ENCODE measurements at regions not wholly inside any gene's neighbourhood (a gene's known extent, or its start where the extent isn't known, plus 50 kb on each side); places are given as distances from the start of the nearest gene placed in this dataset.
"Not testable (repeated sequence)": the region's sequence is repeated elsewhere in the genome, so short reads cannot be mapped to it uniquely, and the experiment has no call there.

DNA sequence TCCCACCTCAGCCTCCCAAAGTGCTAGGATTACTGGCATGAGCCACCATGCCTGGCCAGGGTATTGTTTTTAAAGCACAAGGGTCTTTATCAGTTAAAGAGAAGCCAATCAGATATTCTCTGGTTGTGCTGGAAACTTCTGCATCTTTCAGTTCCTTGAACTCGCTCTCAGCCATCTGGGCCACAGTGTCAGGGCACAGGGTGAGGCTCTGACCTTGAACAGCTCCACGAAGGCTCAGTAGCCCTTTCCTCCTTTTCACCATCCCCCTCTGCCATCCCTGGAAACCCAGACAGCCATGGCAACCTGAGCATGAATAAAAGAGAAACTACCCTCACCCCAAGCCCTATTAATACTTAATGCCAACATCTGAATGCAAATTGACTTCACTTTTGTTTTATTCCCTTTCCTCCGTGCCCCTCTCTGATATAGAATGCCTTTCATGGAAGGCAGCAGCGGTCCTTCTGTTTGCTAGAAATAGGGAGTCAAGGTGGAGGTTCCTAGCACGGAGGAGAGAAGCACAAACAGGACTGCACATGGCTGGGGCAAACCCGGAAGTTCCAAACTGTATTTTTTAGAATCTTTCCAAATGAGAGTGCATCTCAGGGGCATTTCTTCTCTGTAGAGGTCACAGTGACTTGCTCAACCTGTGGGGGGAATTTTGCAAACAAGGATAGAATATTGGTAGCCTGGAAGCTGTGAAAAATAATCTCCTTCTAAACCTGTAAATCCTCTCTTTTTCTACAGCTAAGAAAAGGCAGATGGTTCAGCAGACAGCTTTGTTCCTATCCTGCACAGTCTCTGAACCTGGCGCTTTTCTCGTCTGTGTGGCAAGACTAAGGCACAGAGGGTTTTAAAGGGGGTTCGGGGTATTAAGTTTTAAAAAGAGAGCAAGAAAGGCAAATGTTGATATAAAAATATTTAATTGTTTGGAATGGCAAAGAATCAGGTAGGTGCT is 176.4 kb upstream of the RREB1 start:
- Mint-ChIP-seq H3K27me3 (peaks cover 16% of the 10 kb centered on the region), H3K4me1 (peaks cover 5% of the 10 kb centered on the region), H3K27ac (peak overlapping the region; percentile 35), H3K4me3 (no peak overlapping the region), H3K36me3 (no peaks in the 10 kb centered on the region), H3K9me3 (no peaks in the 10 kb centered on the region)
- no peak for DNase-seq

DNA sequence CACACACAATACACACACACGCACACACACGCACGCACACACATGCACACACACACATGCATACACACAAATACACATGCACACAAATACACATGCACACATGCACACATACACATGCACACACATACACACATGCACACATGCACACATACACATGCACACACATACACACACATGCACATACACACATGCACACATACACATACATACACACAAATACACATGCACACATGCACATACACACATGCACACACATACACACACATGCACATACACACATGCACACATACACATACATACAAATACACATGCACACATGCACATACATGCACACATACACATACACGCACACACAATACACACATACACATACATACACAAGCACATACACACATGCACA is 175.4 kb upstream of the RREB1 start:
- H3K36me3 Mint-ChIP-seq: no peaks in the 10 kb centered on the region
- no peak overlapping the region for H3K4me3 Mint-ChIP-seq
- peaks cover 9% of the 10 kb centered on the region for H3K27me3 Mint-ChIP-seq
- no peak overlapping the region for H3K27ac Mint-ChIP-seq
- peaks cover 5% of the 10 kb centered on the region for H3K4me1 Mint-ChIP-seq
- no peak for DNase-seq
- H3K9me3 Mint-ChIP-seq: no peaks in the 10 kb centered on the region

DNA sequence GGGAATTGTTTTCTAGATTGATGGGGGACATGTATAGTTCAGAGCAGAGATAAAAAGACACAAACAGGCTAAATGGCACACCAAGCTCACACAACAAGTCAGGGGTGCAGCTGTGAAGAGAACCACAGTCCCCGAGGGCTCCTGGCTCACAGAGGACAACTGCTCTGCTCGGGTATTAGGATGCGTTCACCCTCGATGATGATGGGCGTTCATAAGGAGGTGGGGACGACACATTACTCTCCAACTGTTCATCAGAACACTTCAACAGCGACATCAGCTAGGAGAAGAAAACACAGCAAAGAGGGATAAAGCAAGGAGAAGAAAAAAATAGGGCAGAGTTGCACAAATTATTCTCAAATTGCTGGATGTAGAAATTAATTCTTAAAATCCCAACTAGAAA is 174.8 kb upstream of the RREB1 start:
- DNase-seq: no peak
- Mint-ChIP-seq H3K27me3 (peaks cover 5% of the 10 kb centered on the region), H3K36me3 (no peaks in the 10 kb centered on the region), H3K4me3 (no peak overlapping the region), H3K27ac (no peak overlapping the region), H3K9me3 (no peaks in the 10 kb centered on the region), H3K4me1 (peaks cover 5% of the 10 kb centered on the region)

DNA sequence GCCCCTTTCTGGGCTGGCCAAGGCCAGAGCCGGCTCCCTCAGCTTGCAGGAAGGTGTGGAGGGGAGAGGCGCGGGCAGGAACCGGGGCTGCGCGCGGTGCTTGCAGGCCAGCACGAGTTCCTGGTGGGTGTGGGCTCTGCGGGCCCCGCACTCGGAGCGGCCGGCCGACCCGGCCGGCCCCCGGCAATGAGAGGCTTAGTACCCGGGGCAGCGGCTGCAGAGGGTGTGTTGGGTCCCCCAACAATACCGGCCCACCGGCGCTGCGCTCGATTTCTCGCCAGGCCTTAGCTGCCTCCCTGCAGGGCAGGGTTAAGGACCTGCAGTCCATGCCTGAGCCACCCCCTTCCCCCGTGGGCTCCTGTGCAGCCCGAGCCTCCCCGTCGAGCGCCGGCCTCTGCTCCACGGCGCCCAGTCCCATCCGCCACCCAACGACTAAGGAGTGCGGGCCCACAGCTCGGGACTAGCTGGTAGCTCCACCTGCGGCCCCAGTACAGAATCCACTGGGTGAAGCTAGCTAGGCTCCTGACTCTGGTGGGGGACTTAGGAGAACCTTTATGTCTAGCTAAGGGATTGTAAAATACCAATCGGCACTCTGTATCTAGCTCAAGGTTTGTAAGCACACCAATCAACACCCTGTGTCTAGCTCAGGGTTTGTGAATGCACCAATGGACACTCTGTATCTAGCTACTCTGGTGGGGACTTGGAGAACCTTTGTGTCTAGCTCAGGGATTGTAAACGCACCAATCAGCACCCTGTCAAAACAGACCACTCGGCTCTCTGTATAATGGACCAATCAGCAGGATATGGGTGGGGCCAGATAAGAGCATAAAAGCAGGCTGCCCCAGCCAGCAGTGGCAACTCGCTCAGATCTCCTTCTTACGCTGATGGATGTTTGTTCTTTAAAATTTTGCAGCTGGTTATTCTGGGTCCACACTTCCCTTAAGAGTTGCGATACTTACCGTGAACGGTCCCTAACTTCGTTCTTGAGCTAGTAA is 167.4 kb upstream of the RREB1 start:
- H3K36me3 Mint-ChIP-seq: no peaks in the 10 kb centered on the region
- no peak overlapping the region for H3K27ac Mint-ChIP-seq
- no peak overlapping the region for H3K4me3 Mint-ChIP-seq
- no peaks in the 10 kb centered on the region for H3K27me3 Mint-ChIP-seq
- no peak for DNase-seq
- H3K4me1 Mint-ChIP-seq: peaks cover 14% of the 10 kb centered on the region
- no peaks in the 10 kb centered on the region for H3K9me3 Mint-ChIP-seq

DNA sequence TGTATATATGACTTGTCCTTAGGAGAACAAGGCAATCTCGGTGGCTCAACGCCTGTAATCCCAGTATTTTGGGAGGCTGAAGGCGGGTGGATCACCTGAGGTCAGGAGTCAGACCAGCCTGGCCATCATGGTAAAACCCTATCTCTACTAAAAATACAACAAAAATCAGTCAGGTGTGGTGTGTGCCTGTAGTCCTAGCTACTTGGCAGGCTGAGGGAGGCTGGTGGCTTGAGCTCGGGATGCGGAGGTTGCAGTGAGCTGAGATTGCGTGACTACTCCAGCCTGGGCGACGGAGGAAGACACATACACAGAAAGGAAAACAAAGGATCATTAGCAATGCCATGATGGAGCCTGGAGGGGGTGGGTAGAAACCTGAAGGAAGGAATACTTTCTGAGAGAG is 166.6 kb upstream of the RREB1 start:
- no peaks in the 10 kb centered on the region for H3K9me3 Mint-ChIP-seq
- H3K4me3 Mint-ChIP-seq: no peak overlapping the region
- no peaks in the 10 kb centered on the region for H3K36me3 Mint-ChIP-seq
- H3K27me3 Mint-ChIP-seq: no peaks in the 10 kb centered on the region
- no peak overlapping the region for H3K27ac Mint-ChIP-seq
- peaks cover 14% of the 10 kb centered on the region for H3K4me1 Mint-ChIP-seq
- DNase-seq: no peak

DNA sequence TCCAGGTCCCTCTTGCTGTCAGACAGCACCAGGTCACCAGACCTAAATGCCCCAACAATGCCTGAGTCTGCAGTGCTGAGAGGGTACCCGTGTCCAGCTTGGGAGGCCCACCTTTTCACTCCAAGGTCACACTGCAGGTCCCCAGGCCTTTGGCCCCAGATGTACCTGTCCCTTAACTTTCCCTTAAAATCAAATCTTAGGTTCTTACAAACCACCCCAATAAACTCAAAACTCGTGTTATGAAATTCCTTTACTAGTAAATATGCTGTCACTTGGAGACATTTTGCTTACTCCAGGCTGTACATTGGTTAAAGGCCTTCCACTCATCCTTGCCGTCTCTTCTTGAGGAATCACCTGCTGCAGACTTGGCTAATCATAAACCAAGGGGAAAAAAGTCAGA is 165.7 kb upstream of the RREB1 start:
- Mint-ChIP-seq H3K27me3 (no peaks in the 10 kb centered on the region), H3K4me1 (peaks cover 14% of the 10 kb centered on the region), H3K9me3 (no peaks in the 10 kb centered on the region), H3K4me3 (no peak overlapping the region), H3K27ac (peak overlapping the region; percentile 80), H3K36me3 (no peaks in the 10 kb centered on the region)
- DNase-seq: no peak

DNA sequence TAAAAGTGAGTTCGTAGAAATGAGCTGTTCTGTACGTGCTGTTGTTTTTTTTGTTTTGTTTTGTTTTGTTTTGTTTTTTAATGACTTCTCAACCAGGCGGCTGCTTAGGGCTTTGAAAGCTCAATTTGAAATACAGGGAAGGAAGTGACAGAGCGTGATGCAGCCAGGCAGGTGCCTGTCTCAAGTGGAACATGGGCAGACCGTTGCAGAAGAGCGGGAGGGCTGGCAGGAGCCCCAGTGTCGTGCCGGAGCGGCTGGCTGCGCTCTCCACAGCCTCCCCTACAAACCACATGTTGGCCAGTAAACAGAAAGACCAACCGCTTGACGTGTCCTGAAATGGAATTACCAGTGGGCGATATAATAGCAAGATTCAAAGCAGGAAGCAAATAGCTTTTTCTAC is 164.9 kb upstream of the RREB1 start:
- no peaks in the 10 kb centered on the region for H3K9me3 Mint-ChIP-seq
- peak; percentile 54 for DNase-seq
- peak overlapping the region; percentile 58 for H3K4me3 Mint-ChIP-seq
- H3K27ac Mint-ChIP-seq: peak overlapping the region; percentile 80
- H3K36me3 Mint-ChIP-seq: no peaks in the 10 kb centered on the region
- peaks cover 14% of the 10 kb centered on the region for H3K4me1 Mint-ChIP-seq
- H3K27me3 Mint-ChIP-seq: no peaks in the 10 kb centered on the region

DNA sequence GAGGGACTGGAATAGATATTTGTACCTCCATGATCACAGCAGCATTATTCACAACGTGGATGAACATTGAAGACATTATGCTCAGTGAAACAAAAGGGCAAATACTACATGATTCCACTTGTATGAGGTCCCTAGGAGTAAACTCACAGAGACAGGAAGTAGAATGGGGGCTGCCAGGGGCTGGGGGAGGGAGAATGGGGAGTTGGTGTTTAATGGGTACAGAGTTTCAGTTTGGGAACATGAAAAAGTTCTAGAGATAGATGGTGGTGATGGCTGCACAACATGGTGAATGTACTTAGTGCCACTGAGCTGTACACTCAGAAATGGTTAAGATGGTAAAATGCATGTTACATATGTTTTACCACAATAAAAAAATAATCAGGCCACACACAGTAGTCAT is 164.3 kb upstream of the RREB1 start:
- Mint-ChIP-seq H3K4me1 (peaks cover 14% of the 10 kb centered on the region), H3K27ac (peak overlapping the region; percentile 80), H3K4me3 (no peak overlapping the region), H3K9me3 (no peaks in the 10 kb centered on the region), H3K36me3 (no peaks in the 10 kb centered on the region), H3K27me3 (no peaks in the 10 kb centered on the region)
- DNase-seq: peak; percentile 5

DNA sequence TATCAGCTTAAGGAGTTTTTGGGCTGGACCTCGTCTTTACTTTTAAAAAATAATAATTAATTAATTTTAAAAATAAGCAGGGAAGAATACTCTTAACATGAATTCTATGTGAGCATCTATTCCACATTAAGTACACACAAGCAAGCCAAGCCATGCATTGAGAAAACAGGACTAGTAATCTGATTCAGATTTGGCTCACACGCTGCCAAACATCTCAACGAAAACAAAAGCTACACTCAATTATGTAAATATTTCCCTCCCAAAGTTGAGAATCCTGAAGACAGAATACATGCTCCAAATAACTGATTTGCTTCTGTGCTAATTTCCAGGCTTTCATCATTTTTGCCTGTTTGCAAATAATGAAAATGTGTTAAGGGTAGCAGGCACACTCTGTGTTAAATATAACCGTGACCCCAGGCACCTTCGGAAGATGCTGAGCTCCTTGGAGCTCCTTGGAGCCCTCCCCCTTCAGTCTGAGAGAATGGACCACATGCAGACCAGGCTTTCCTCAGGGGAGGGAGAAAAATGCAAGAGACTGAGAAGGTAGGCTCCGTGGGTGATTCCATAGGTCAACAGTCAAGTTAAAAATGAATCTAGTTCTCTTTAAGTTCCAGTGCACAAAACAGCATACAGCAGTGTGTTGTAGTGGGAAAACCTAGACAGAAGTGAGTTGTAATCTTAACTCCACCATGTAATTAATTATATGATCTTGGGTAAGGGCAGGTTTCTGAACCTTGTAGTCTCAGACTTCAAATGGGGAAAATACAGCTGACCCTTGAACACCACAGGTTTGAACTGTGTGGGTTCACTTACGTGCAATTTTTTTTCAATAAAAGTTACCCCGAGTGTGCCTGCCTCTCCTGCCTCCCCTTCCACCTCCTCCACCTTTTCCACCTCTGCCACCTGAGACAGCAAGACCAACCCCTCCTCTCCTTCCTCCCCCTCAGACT is 161.3 kb upstream of the RREB1 start:
- DNase-seq: no peak
- Mint-ChIP-seq H3K27ac (no peak overlapping the region), H3K4me1 (peaks cover 14% of the 10 kb centered on the region), H3K36me3 (peaks cover 2% of the 10 kb centered on the region), H3K9me3 (peaks cover 8% of the 10 kb centered on the region), H3K27me3 (no peaks in the 10 kb centered on the region), H3K4me3 (no peak overlapping the region)

DNA sequence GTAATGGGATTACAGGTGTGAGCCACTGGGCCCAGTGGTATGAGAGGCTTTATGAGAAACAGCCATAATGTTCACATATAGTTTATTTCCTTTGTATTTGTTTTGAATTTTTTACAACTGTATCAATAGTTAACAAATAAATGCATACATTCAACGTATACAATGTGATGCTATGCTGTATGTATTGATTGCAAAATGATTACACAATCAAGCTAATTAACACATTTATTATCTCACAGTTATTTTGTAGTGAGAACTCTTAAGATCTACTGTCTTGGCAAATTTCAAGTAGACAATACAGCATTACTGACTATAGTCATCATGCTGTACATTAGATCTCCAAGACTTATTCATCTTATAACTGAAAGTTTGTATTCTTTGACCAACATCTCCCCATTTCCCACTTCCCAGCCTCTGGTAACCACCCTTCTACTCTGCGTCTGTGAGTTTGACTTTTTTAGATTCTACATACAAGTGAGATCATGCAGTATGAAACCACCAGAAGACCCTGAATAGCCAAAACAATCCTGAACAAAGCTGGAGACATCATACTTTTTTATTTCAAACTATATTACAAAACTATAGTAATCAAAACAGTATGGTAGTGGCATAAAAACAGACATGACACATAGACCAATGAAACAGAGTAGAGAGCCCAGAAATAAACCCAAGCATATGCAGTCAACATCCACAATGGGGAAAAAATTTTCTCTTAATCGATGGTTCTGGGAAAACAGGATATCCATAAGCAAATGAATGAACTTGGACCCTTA is 157.2 kb upstream of the RREB1 start:
- Mint-ChIP-seq H3K36me3 (peaks cover 7% of the 10 kb centered on the region), H3K4me1 (no peaks in the 10 kb centered on the region), H3K27ac (no peak overlapping the region), H3K27me3 (no peaks in the 10 kb centered on the region), H3K9me3 (peaks cover 12% of the 10 kb centered on the region), H3K4me3 (no peak overlapping the region)
- DNase-seq: no peak

DNA sequence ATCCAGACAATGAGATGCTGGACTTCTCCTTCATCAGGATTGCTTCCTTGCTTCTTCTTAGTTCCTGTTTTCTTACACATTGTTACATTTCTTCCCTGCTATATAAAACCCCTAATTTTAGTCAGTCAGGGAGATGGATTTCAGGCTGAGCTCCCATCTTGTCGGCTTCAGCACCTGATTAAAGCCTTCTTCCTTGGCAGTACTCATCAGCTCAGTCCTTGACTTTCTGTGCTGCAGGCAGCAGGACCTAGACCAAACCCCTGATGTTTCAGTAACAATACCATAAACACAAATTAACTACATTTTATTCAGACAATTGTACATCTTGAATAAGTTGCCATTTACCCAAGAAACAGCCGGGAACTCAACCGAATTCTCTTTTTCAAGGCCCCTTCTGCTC is 156.4 kb upstream of the RREB1 start:
- H3K4me3 Mint-ChIP-seq: no peak overlapping the region
- DNase-seq: no peak
- H3K36me3 Mint-ChIP-seq: peaks cover 7% of the 10 kb centered on the region
- H3K9me3 Mint-ChIP-seq: peaks cover 12% of the 10 kb centered on the region
- no peaks in the 10 kb centered on the region for H3K4me1 Mint-ChIP-seq
- no peaks in the 10 kb centered on the region for H3K27me3 Mint-ChIP-seq
- H3K27ac Mint-ChIP-seq: no peak overlapping the region

DNA sequence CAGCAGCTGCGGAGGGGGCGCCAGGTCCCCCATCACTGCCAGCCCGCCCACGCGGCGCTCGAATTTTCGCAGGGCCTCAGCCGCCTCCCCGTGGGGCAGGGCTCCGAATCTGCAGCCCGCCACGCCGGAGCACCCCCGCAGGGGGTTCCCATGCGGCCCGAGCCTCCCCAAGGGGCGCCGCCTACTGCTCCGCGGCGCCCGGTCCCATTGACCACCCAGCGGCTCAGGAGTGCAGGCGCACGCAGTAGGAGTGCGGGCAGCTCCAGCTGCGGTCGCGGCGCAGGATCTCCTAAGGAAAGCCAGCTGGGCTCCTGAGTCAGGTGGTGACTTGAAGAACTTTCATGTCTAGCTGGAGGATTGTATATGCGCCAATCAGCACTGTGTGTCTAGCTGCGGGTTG is 155.3 kb upstream of the RREB1 start:
- H3K27me3 Mint-ChIP-seq: no peaks in the 10 kb centered on the region
- no peaks in the 10 kb centered on the region for H3K4me1 Mint-ChIP-seq
- peaks cover 12% of the 10 kb centered on the region for H3K9me3 Mint-ChIP-seq
- no peak overlapping the region for H3K27ac Mint-ChIP-seq
- DNase-seq: no peak
- peaks cover 7% of the 10 kb centered on the region for H3K36me3 Mint-ChIP-seq
- H3K4me3 Mint-ChIP-seq: no peak overlapping the region

DNA sequence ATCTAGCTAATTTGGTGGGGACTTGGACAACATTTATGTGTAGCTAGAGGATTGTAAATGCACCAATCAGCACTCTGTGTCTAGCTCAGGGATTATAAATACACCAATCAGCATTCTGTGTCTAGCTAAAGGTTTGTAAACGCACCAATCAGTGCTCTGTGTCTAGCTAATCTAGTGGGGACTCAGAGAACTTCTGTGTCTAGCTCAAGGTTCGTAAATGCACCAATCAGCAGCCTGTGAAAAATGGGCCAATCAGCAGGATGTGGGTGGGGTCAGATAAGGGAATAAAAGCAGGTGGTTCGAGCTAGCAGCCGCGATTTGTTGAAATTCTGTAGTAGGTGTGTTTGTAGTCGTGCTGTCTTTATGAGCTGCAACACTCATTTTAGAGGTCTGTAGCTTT is 154.8 kb upstream of the RREB1 start:
- H3K36me3 Mint-ChIP-seq, H3K27me3 Mint-ChIP-seq, H3K4me1 Mint-ChIP-seq, DNase-seq, H3K27ac Mint-ChIP-seq, H3K4me3 Mint-ChIP-seq: not testable (repeated sequence)
- H3K9me3 Mint-ChIP-seq: peaks cover 12% of the 10 kb centered on the region
